Activated CD8-positive, alpha-beta T cell treated with anti-CD3 and anti-CD28 coated beads for 36 hours (primary cell): ENCODE measurements at regions not wholly inside any gene's neighbourhood (a gene's known extent, or its start where the extent isn't known, plus 50 kb on each side); places are given as distances from the start of the nearest gene placed in this dataset.

ENCODE experiments used
- ATAC-seq: fragments of 200-7000 bp; cut with Tn5 transposase; one replicate; pipeline ENCODE4 v1.10.0; 2021; ENCODE audit warnings: mild to moderate bottlenecking, moderate library complexity
- CTCF ChIA-PET: fragments of 350-600 bp; sonication (Branson Sonifier 250); formaldehyde crosslinking; loops from one replicate; lab custom pipeline; 2021; ENCODE audit warnings: antibody characterized with exemption; lab: Charles Lee
- POLR2A ChIA-PET: fragments of 350-600 bp; sonication (Branson Sonifier 250); formaldehyde crosslinking; loops from one replicate; lab custom pipeline; 2021; ENCODE audit warnings: antibody characterized with exemption; lab: Charles Lee
- DNase-seq: peaks from one replicate; pipeline ENCODE4 v3.0.0-alpha.2; 2020
- H3K27ac Mint-ChIP-seq: one replicate; pipeline ENCODE4 v1.8.0; 2021; ENCODE audit warnings: mild to moderate bottlenecking, mixed read lengths
- H3K27me3 Mint-ChIP-seq: one replicate; pipeline ENCODE4 v1.8.0; 2021; ENCODE audit warnings: mixed read lengths
- H3K36me3 Mint-ChIP-seq: one replicate; pipeline ENCODE4 v1.8.0; 2021; ENCODE audit warnings: low read depth, mixed read lengths
- H3K4me1 Mint-ChIP-seq: one replicate; pipeline ENCODE4 v1.8.0; 2021; ENCODE audit warnings: low read depth, mixed read lengths
- H3K4me3 Mint-ChIP-seq: one replicate; pipeline ENCODE4 v1.8.0; 2021; ENCODE audit warnings: mild to moderate bottlenecking, moderate library complexity, mixed read lengths
- H3K9me3 Mint-ChIP-seq: one replicate; pipeline ENCODE4 v1.8.0; 2021; ENCODE audit warnings: mixed read lengths
- intact Hi-C: fragments of 100-400 bp; cut with micrococcal nuclease; formaldehyde crosslinking; loops from one replicate; pipeline ENCODE4 v1.10.0; 2022
- TF ChIP-seq, protein P1 (sequence below): fragments of 200-600 bp; IDR thresholded peaks from one replicate; pipeline ENCODE4 v1.8.0; 2022; ENCODE audit warnings: antibody characterized with exemption, mild to moderate bottlenecking

DNA sequence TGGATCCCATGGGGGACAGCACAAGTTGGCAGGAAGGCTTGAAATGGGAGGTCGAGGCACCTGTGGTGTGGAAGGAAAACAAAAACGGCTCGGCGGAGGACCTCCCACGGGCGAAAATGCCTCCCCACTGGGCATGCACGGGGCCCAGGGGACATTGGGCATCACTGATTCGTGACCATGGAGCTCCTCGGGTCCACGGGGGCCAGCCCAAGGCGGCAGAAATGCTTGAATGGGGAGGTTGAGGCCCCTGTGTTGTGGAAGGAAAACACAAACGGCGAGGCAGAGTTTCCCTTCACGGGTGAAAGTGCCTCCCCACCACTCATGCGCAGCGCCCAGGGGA is 376.0 kb downstream of the ALG10 start:
- POLR2A ChIA-PET: no interaction called here
- H3K27ac Mint-ChIP-seq: no peak overlapping the region
- intact Hi-C loops: no loop called here
- ATAC-seq (no peak), DNase-seq (no peak)
- CTCF ChIA-PET: no interaction called here
- H3K36me3 Mint-ChIP-seq: peaks cover 3% of the 10 kb centered on the region
- no peaks in the 10 kb centered on the region for H3K4me1 Mint-ChIP-seq
- H3K9me3 Mint-ChIP-seq: peaks cover 14% of the 10 kb centered on the region
- H3K4me3 Mint-ChIP-seq: no peak overlapping the region
- TF ChIP-seq, protein P1, sequence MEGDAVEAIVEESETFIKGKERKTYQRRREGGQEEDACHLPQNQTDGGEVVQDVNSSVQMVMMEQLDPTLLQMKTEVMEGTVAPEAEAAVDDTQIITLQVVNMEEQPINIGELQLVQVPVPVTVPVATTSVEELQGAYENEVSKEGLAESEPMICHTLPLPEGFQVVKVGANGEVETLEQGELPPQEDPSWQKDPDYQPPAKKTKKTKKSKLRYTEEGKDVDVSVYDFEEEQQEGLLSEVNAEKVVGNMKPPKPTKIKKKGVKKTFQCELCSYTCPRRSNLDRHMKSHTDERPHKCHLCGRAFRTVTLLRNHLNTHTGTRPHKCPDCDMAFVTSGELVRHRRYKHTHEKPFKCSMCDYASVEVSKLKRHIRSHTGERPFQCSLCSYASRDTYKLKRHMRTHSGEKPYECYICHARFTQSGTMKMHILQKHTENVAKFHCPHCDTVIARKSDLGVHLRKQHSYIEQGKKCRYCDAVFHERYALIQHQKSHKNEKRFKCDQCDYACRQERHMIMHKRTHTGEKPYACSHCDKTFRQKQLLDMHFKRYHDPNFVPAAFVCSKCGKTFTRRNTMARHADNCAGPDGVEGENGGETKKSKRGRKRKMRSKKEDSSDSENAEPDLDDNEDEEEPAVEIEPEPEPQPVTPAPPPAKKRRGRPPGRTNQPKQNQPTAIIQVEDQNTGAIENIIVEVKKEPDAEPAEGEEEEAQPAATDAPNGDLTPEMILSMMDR: no peak
- no peaks in the 10 kb centered on the region for H3K27me3 Mint-ChIP-seq

DNA sequence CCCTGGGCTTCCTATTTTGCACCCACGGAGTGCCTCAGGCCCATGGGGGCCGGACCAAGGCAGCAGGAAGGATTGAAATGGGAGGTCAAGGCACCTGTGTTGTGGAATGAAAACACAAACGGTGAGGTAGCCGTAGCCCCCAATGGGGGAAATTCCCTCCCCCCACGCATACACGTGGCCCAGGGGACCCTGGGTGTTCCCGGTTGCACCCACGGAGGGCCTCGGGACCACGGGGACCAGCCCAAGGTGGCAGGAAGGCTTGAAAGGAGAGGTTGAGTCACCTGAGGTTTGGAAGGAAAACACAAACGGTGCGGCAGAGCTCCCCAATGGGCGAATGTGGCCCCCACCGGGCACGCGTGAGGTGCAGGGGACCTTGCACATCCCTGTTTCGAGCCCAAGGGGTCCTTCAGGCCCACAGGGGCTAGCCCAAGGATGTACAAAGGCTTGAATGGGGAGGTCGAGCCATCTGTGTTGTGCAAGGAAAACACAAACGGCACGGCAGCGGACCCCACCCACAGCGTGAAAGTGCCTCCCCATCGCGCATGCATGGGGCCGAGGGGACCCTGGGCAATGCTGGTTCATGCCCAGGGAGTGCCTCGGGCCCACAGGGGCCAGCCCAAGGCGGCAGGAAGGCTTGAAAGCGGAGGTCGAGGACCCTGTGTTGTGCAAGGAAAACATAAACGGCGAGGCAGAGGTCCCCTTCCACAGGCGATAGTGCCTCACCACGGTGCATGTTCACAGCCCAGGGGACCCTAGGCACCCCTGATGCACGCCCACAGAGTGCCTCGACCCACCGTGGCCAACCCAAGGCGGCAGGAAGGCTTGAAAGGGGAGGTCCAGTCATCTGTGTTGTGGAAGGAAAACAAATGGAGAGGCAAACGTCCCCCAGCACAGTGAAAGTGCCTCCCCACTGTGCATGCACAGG is 376.7 kb downstream of the ALG10 start:
- Mint-ChIP-seq H3K4me3 (no peak overlapping the region), H3K27me3 (no peaks in the 10 kb centered on the region), H3K4me1 (no peaks in the 10 kb centered on the region), H3K36me3 (peaks cover 3% of the 10 kb centered on the region), H3K9me3 (peaks cover 14% of the 10 kb centered on the region), H3K27ac (no peak overlapping the region)
- ChIA-PET CTCF (no interaction called here), POLR2A (no interaction called here)
- TF ChIP-seq, protein P1: no peak
- ATAC-seq (no peak), DNase-seq (no peak)
- intact Hi-C loops: no loop called here

DNA sequence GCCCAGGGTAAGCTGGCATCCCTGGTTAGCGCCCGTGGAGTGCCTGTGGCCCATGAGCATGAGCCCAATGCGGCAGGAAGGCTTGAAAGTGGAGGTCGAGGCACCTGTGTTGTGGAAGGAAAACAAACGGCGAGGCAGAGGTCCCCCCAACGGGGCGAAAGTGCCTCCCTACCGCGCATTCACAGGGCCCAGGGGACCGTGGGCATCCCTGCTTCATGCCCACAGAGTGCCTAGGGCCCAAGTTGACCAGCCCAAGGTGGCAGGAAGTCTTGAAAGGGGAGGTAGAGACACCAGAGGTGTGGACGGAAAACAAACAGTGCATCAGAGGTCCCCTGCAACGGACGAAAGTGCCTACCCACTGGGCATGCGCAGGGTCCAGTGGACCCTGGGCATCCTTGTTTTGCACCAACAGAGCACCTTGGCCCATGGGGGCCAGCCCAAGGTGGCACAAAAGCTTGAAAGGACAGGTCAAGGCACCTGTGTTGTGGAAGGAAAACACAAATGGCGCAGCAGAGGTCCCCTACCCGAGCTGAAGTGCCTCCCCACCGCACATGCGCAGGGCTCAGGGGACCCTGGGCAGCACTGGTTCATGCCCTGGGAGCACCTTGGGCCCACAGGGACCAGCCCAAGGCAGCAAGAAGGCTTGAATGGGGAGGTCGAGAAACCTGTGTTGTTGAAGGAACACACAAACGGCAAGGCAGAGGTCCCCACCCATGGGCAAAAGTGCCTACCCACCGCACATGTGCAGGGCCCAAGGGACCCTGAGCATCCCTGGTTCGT is 377.5 kb downstream of the ALG10 start:
- Mint-ChIP-seq H3K27ac (no peak overlapping the region), H3K4me1 (no peaks in the 10 kb centered on the region), H3K27me3 (no peaks in the 10 kb centered on the region), H3K9me3 (peaks cover 17% of the 10 kb centered on the region), H3K36me3 (peaks cover 3% of the 10 kb centered on the region), H3K4me3 (no peak overlapping the region)
- DNase-seq (no peak), ATAC-seq (no peak)
- CTCF ChIA-PET: no interaction called here
- intact Hi-C loops: no loop called here
- POLR2A ChIA-PET: no interaction called here
- TF ChIP-seq, protein P1: no peak

DNA sequence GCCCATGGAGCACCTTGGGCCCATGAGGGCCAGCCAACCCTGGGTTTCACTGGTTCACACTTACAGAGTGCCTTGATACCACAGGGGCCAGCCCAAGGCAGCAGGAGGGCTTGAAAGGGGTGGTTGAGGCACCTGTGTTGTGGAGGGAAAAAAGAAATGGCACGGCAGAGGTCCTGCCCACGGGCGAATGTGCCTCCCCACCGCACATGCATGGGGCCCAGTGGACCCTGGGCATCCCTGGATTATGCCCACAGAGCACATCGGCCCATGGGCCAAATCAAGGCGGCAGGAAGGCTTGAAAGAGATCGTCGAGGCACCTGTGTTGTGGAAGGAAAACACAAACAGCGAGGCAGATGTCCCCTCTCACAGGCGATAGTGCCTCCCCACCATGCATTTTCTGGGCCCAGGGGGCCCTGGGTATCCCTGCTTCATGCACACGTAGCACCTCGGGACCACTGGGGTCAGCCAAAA is 378.1 kb downstream of the ALG10 start:
- intact Hi-C loops: no loop called here
- no peak for DNase-seq
- Mint-ChIP-seq H3K36me3 (peaks cover 3% of the 10 kb centered on the region), H3K4me3 (no peak overlapping the region), H3K4me1 (no peaks in the 10 kb centered on the region), H3K27ac (no peak overlapping the region), H3K9me3 (peaks cover 15% of the 10 kb centered on the region), H3K27me3 (no peaks in the 10 kb centered on the region)
- ATAC-seq: no peak
- ChIA-PET POLR2A (no interaction called here), CTCF (no interaction called here)
- TF ChIP-seq, protein P1: no peak
